ENCODE measurements at regions not wholly inside any gene's neighbourhood (a gene's known extent, or its start where the extent isn't known, plus 50 kb on each side); places are given as distances from the start of the nearest gene placed in this dataset.

GRCh38 chr10:2342206-2342605, 604.9 kb upstream of the ADARB2 start:
- H3K9me3 Mint-ChIP-seq (ENCODE audit: insufficient read depth): no peaks in the 10 kb centered on the region
- no peak overlapping the region for H2AFZ ChIP-seq (ENCODE audit: insufficient read depth, low read depth, low read length, poor library complexity, severe bottlenecking)
- H3K4me1 ChIP-seq (ENCODE audit: control insufficient read depth in 2 of 2, insufficient read depth in 2 of 2, low read length in 2 of 2): no peaks in the 10 kb centered on the region
- DNase-seq (no peak), ATAC-seq (ENCODE audit: low read depth) (no peak)
- peaks cover 4% of the 10 kb centered on the region for H3K27me3 Mint-ChIP-seq
- no CpG with 5 or more reads among the region's 3 CpGs for WGBS (ENCODE audit: insufficient coverage)
- no peak overlapping the region for H3K4me2 ChIP-seq (replicated peaks; ENCODE audit: low read depth, low read length, poor library complexity, severe bottlenecking)
- no peak overlapping the region for H3K4me3 Mint-ChIP-seq
- ChIA-PET CTCF (no interaction called here), POLR2A (no interaction called here)
- H3K27ac Mint-ChIP-seq: no peak overlapping the region
- H4K20me1 ChIP-seq (ENCODE audit: control insufficient read depth, insufficient read depth, low read length, poor library complexity, severe bottlenecking): no peaks in the 10 kb centered on the region
- intact Hi-C loops (cut with micrococcal nuclease): no loop called here
- TF ChIP-seq EZH2 (IDR thresholded peaks at IDR 0.05; ENCODE audit: borderline replicate concordance, insufficient read depth, low read depth, low read length, poor library complexity, severe bottlenecking): no peak
- H3K79me2 ChIP-seq (ENCODE audit: control insufficient read depth, insufficient read depth, low read length): no peaks in the 10 kb centered on the region
- no peak overlapping the region for H3K9ac ChIP-seq (ENCODE audit: low read length)
- H3K27me3 ChIP-seq (replicated peaks in 1 of 4; ENCODE audit: control extremely low read depth in 1 of 4, control insufficient read depth in 3 of 4, insufficient read depth in 4 of 4, low read length in 3 of 4): no peaks in the 10 kb centered on the region
- no peaks in the 10 kb centered on the region for H3K36me3 ChIP-seq (replicated peaks in 1 of 2; ENCODE audit: control extremely low read depth in 1 of 2, control insufficient read depth in 1 of 2, extremely low read depth in 1 of 2, insufficient read depth in 2 of 2, low read length in 1 of 2)
- H3K4me3 ChIP-seq (ENCODE audit: control extremely low read depth in 1 of 5, extremely low read depth in 1 of 5, insufficient read depth in 1 of 5, low read depth in 2 of 5, low read length in 4 of 5): no peak overlapping the region
- no peaks in the 10 kb centered on the region for H3K4me1 Mint-ChIP-seq
- no peak overlapping the region for H3K27ac ChIP-seq (ENCODE audit: low read length in 2 of 2)
- H3K9me3 ChIP-seq (ENCODE audit: control extremely low read depth in 1 of 3, control insufficient read depth in 2 of 3, insufficient read depth in 1 of 3, low read length in 2 of 3): no peaks in the 10 kb centered on the region

GRCh38 chr10:2340831-2341647, 603.7 kb upstream of the ADARB2 start:
- no peak overlapping the region for H3K9ac ChIP-seq (ENCODE audit: low read length)
- H3K36me3 ChIP-seq (replicated peaks in 1 of 2; ENCODE audit: control extremely low read depth in 1 of 2, control insufficient read depth in 1 of 2, extremely low read depth in 1 of 2, insufficient read depth in 2 of 2, low read length in 1 of 2): no peaks in the 10 kb centered on the region
- H3K9me3 ChIP-seq (ENCODE audit: control extremely low read depth in 1 of 3, control insufficient read depth in 2 of 3, insufficient read depth in 1 of 3, low read length in 2 of 3): no peaks in the 10 kb centered on the region
- DNase-seq (no peak), ATAC-seq (ENCODE audit: low read depth) (no peak)
- H2AFZ ChIP-seq (ENCODE audit: insufficient read depth, low read depth, low read length, poor library complexity, severe bottlenecking): no peak overlapping the region
- Mint-ChIP-seq H3K4me3 (no peak overlapping the region), H3K27me3 (peaks cover 4% of the 10 kb centered on the region), H3K9me3 (ENCODE audit: insufficient read depth) (no peaks in the 10 kb centered on the region), H3K4me1 (no peaks in the 10 kb centered on the region), H3K27ac (no peak overlapping the region)
- no peak for TF ChIP-seq EZH2 (IDR thresholded peaks at IDR 0.05; ENCODE audit: borderline replicate concordance, insufficient read depth, low read depth, low read length, poor library complexity, severe bottlenecking)
- no peak for TF ChIP-seq CTCF (IDR thresholded peaks at IDR 0.05)
- no peaks in the 10 kb centered on the region for H3K4me1 ChIP-seq (ENCODE audit: control insufficient read depth in 2 of 2, insufficient read depth in 2 of 2, low read length in 2 of 2)
- H3K4me3 ChIP-seq (ENCODE audit: control extremely low read depth in 1 of 5, extremely low read depth in 1 of 5, insufficient read depth in 1 of 5, low read depth in 2 of 5, low read length in 4 of 5): no peak overlapping the region
- H3K79me2 ChIP-seq (ENCODE audit: control insufficient read depth, insufficient read depth, low read length): no peaks in the 10 kb centered on the region
- H3K27ac ChIP-seq (ENCODE audit: low read length in 2 of 2): no peak overlapping the region
- H3K4me2 ChIP-seq (replicated peaks; ENCODE audit: low read depth, low read length, poor library complexity, severe bottlenecking): no peak overlapping the region
- ChIA-PET CTCF (interaction anchor here (0.7 kb wide), 1 partner anchor 42 kb away, joined by 5 read pairs; no protein-coding TSS in a partner anchor), POLR2A (no interaction called here)
- no peaks in the 10 kb centered on the region for H3K27me3 ChIP-seq (replicated peaks in 1 of 4; ENCODE audit: control extremely low read depth in 1 of 4, control insufficient read depth in 3 of 4, insufficient read depth in 4 of 4, low read length in 3 of 4)
- no peaks in the 10 kb centered on the region for H4K20me1 ChIP-seq (ENCODE audit: control insufficient read depth, insufficient read depth, low read length, poor library complexity, severe bottlenecking)
- intact Hi-C loops (cut with micrococcal nuclease): no loop called here
- WGBS (ENCODE audit: insufficient coverage): 83% methylated on average over 3 of the region's 11 CpGs

Data from B cell (primary cell).